ENCODE measurements at regions not wholly inside any gene's neighbourhood (a gene's known extent, or its start where the extent isn't known, plus 50 kb on each side); places are given as distances from the start of the nearest gene placed in this dataset.

DNA sequence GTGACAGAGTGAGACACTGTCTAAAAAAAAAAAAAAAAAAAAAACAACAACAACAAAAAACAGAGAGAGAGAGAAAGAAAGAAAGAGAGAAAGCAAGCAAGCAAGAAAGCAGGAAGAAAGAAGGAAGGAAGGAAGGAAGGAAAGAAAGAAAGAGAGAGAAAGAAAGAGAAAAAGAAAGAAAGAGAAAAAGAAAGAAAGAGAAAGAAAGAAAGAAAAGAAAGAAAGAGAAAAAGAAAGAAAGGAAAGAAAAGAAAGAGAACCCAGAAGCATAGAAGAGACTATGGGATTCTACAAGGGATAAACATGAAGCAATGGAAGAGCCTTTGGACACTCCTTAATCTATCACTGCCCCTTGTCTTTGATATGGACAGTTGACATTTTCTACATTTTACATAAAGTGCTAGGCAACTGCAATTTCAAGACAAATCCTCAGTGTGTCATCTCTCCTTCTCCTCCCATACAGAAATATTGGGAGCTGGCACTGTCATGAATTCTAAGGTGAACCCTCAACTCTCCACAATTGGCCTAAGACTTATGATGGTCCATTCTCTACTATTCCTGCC lies 151.9 kb upstream of the CPM start:
- no peak overlapping the region for H3K4me3 Mint-ChIP-seq
- CTCF ChIA-PET, result interaction anchor here (0.5 to 1.0 kb wide), 2 partner anchors 10 to 137 kb away, joined by 3 to 5 read pairs; no protein-coding TSS in a partner anchor

DNA sequence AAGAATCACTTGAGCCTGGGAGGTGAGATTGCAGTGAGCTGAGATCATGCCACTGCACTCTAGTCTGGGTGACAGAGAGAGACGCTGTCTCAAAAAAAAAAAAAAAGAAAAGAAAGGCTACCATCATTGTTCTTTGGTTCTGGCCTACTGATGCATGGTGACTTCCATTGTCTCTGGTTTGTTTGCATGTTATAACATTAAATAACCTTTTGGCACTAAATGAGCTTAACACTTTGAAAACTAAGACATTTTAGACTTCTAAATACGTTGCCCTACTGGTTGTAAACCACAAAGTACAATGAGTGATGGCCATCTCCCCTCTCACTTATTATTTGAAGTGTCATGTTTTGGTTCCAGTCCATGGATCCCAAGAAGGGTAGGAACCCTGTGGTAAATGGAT lies 152.9 kb upstream of the CPM start:
- Histone ChIP-seq H2AFZ (ENCODE audit: insufficient read depth, low read depth, low read length, poor library complexity, severe bottlenecking) (no peak overlapping the region), H3K79me2 (ENCODE audit: control insufficient read depth, insufficient read depth, low read length) (no peaks in the 10 kb centered on the region), H3K4me1 (ENCODE audit: control insufficient read depth in 2 of 2, insufficient read depth in 2 of 2, low read length in 2 of 2) (no peaks in the 10 kb centered on the region), H3K4me3 (ENCODE audit: control extremely low read depth in 1 of 5, extremely low read depth in 1 of 5, insufficient read depth in 1 of 5, low read depth in 2 of 5, low read length in 4 of 5) (no peak overlapping the region), H3K4me2 (replicated peaks; ENCODE audit: low read depth, low read length, poor library complexity, severe bottlenecking) (no peak overlapping the region), H4K20me1 (ENCODE audit: control insufficient read depth, insufficient read depth, low read length, poor library complexity, severe bottlenecking) (no peaks in the 10 kb centered on the region), H3K36me3 (replicated peaks in 1 of 2; ENCODE audit: control extremely low read depth in 1 of 2, control insufficient read depth in 1 of 2, extremely low read depth in 1 of 2, insufficient read depth in 2 of 2, low read length in 1 of 2) (no peaks in the 10 kb centered on the region), H3K9ac (ENCODE audit: low read length) (no peak overlapping the region), H3K27me3 (replicated peaks in 1 of 4; ENCODE audit: control extremely low read depth in 1 of 4, control insufficient read depth in 3 of 4, insufficient read depth in 4 of 4, low read length in 3 of 4) (peaks cover 0 to 3% (median 0%) of the 10 kb centered on the region in 4 experiments), H3K9me3 (ENCODE audit: control extremely low read depth in 1 of 3, control insufficient read depth in 2 of 3, insufficient read depth in 1 of 3, low read length in 2 of 3) (no peaks in the 10 kb centered on the region), H3K27ac (ENCODE audit: low read length in 2 of 2) (no peak overlapping the region)
- Mint-ChIP-seq H3K9me3 (ENCODE audit: insufficient read depth) (no peaks in the 10 kb centered on the region), H3K4me1 (no peaks in the 10 kb centered on the region), H3K27ac (no peak overlapping the region), H3K4me3 (no peak overlapping the region), H3K27me3 (peaks cover 15% of the 10 kb centered on the region)
- ChIA-PET POLR2A (no interaction called here), CTCF (interaction anchor here (1.0 kb wide), 1 partner anchor 11 kb away, joined by 3 read pairs; no protein-coding TSS in a partner anchor)
- intact Hi-C loops (cut with micrococcal nuclease), result no loop called here
- TF ChIP-seq EZH2 (IDR thresholded peaks at IDR 0.05; ENCODE audit: borderline replicate concordance, insufficient read depth, low read depth, low read length, poor library complexity, severe bottlenecking), result no peak
- TF ChIP-seq, protein P1, sequence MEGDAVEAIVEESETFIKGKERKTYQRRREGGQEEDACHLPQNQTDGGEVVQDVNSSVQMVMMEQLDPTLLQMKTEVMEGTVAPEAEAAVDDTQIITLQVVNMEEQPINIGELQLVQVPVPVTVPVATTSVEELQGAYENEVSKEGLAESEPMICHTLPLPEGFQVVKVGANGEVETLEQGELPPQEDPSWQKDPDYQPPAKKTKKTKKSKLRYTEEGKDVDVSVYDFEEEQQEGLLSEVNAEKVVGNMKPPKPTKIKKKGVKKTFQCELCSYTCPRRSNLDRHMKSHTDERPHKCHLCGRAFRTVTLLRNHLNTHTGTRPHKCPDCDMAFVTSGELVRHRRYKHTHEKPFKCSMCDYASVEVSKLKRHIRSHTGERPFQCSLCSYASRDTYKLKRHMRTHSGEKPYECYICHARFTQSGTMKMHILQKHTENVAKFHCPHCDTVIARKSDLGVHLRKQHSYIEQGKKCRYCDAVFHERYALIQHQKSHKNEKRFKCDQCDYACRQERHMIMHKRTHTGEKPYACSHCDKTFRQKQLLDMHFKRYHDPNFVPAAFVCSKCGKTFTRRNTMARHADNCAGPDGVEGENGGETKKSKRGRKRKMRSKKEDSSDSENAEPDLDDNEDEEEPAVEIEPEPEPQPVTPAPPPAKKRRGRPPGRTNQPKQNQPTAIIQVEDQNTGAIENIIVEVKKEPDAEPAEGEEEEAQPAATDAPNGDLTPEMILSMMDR (IDR thresholded peaks at IDR 0.05), result no peak
- no peak for ATAC-seq (ENCODE audit: low read depth)
- no CpG with 5 or more reads among the region's 2 CpGs for WGBS (ENCODE audit: insufficient coverage)
- DNase-seq, result no peak

More for the DNA sequence above, 151.9 kb upstream of the CPM start:
- no peaks in the 10 kb centered on the region for H4K20me1 ChIP-seq (ENCODE audit: control insufficient read depth, insufficient read depth, low read length, poor library complexity, severe bottlenecking)
- TF ChIP-seq, protein P1 (IDR thresholded peaks at IDR 0.05), result no peak
- TF ChIP-seq EZH2 (IDR thresholded peaks at IDR 0.05; ENCODE audit: borderline replicate concordance, insufficient read depth, low read depth, low read length, poor library complexity, severe bottlenecking), result no peak
- H3K36me3 ChIP-seq (replicated peaks in 1 of 2; ENCODE audit: control extremely low read depth in 1 of 2, control insufficient read depth in 1 of 2, extremely low read depth in 1 of 2, insufficient read depth in 2 of 2, low read length in 1 of 2), result no peaks in the 10 kb centered on the region
- H3K9me3 ChIP-seq (ENCODE audit: control extremely low read depth in 1 of 3, control insufficient read depth in 2 of 3, insufficient read depth in 1 of 3, low read length in 2 of 3), result no peaks in the 10 kb centered on the region
- no peaks in the 10 kb centered on the region for H3K9me3 Mint-ChIP-seq (ENCODE audit: insufficient read depth)
- H3K9ac ChIP-seq (ENCODE audit: low read length), result no peak overlapping the region
- H3K4me2 ChIP-seq (replicated peaks; ENCODE audit: low read depth, low read length, poor library complexity, severe bottlenecking), result no peak overlapping the region
- peaks cover 0 to 3% (median 0%) of the 10 kb centered on the region in 4 experiments for H3K27me3 ChIP-seq (replicated peaks in 1 of 4; ENCODE audit: control extremely low read depth in 1 of 4, control insufficient read depth in 3 of 4, insufficient read depth in 4 of 4, low read length in 3 of 4)
- peaks cover 11% of the 10 kb centered on the region for H3K27me3 Mint-ChIP-seq
- intact Hi-C loops (cut with micrococcal nuclease), result no loop called here
- no peak overlapping the region for H3K4me3 ChIP-seq (ENCODE audit: control extremely low read depth in 1 of 5, extremely low read depth in 1 of 5, insufficient read depth in 1 of 5, low read depth in 2 of 5, low read length in 4 of 5)
- no peak overlapping the region for H2AFZ ChIP-seq (ENCODE audit: insufficient read depth, low read depth, low read length, poor library complexity, severe bottlenecking)
- POLR2A ChIA-PET, result no interaction called here
- H3K79me2 ChIP-seq (ENCODE audit: control insufficient read depth, insufficient read depth, low read length), result no peaks in the 10 kb centered on the region
- ATAC-seq (ENCODE audit: low read depth) (no peak), DNase-seq (no peak)
- no peaks in the 10 kb centered on the region for H3K4me1 ChIP-seq (ENCODE audit: control insufficient read depth in 2 of 2, insufficient read depth in 2 of 2, low read length in 2 of 2)
- H3K27ac ChIP-seq (ENCODE audit: low read length in 2 of 2), result no peak overlapping the region
- H3K27ac Mint-ChIP-seq, result no peak overlapping the region
- H3K4me1 Mint-ChIP-seq, result no peaks in the 10 kb centered on the region
